HG02981 (cell line): ENCODE measurements at regions not wholly inside any gene's neighbourhood (a gene's known extent, or its start where the extent isn't known, plus 50 kb on each side); places are given as distances from the start of the nearest gene placed in this dataset.

Experiments
- ATAC-seq: cut with Tn5 transposase; IDR thresholded peaks from one replicate; pipeline ENCODE4 v1.9.1; 2021; ENCODE audit warnings: mild to moderate bottlenecking, moderate library complexity; ENCODE audit not compliant: unreplicated experiment

- no peak for ATAC-seq
These were observed 414.2 kb upstream of the C1orf87 start for GRCh38 chr1:60487565-60488345.

GRCh38 chr1:60483509-60483908 lies 409.9 kb upstream of the C1orf87 start:
- no peak for ATAC-seq

- no peak for ATAC-seq
These were observed 396.7 kb upstream of the C1orf87 start for GRCh38 chr1:60470246-60470645.

DNA sequence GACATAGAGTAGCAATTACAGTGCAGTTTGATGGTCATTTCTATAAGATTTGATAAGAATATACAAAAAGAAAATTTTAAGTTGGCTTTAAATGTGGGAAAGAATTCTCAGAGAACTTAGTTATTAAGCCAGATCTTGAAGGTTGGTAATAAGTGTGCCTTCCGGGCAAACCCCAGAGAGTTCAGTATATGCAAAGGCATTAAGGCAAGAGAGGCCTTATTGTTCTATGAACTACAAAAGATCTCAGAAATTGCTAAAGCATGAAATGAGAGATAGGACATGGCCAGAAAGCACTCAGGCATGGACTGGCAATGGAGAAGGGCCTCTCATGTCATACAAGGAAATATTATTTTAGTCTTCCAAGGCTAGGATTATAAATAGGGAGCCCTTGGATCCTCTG lies 390.2 kb upstream of the C1orf87 start:
- no peak for ATAC-seq

GRCh38 chr1:60463146-60463545 lies 389.6 kb upstream of the C1orf87 start:
- no peak for ATAC-seq

GRCh38 chr1:60461925-60462595 lies 388.5 kb upstream of the C1orf87 start:
- ATAC-seq: no peak

DNA sequence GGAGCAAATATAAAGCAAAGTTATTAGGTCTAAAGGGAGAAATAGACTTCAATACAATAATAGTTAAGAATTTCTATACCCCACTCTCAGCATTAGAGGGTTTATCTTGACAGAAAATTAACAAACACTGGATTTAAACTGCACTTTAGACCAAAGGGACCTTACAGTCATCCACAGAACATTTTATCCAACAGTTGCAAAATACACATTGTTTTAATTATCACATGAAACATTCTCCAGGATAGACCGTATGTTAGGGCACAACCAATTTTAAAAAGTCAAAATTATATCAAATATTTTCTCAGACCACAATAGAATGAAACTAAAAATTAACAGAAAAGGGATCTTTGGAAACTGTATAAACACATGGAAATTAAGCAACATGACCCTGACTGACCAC lies 384.5 kb upstream of the C1orf87 start:
- no peak for ATAC-seq

DNA sequence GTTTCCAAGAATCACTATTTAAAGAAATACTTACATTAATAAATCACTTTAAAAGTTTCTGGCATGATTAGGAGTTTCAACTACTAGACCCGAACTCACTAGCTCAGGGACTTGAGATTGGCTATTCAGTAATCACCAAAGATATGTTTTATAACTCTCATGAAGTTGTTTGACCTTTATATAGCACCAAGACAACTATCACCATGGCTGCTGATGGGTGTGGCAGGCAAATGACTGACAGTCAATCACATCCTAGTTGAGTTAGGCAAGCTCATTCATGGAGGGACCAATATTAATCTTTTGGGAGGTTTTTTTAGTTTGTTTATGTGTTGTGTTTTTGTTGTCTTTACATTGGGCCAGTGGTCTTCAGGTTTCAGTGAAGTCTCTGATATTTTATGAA lies 376.3 kb upstream of the C1orf87 start:
- no peak for ATAC-seq

DNA sequence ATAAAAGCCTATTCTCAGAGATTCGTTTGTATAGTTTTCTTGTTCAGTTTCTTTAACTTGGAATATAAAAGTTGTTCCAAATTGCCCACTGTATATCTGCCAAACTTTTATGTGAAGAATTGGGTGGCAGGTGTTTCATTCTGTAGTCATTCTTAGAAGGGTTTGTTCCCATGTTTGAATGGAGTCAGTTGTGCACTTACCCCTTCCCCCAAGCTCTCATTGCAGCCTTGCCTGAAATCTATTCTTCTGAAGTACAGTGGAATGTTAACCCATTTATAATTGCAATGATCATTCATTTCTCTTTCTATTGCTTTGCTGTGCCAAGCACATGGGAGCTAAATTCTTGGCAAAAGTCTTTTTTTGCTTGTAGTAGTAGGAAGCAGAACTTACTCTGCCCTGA lies 375.3 kb upstream of the C1orf87 start:
- no peak for ATAC-seq

DNA sequence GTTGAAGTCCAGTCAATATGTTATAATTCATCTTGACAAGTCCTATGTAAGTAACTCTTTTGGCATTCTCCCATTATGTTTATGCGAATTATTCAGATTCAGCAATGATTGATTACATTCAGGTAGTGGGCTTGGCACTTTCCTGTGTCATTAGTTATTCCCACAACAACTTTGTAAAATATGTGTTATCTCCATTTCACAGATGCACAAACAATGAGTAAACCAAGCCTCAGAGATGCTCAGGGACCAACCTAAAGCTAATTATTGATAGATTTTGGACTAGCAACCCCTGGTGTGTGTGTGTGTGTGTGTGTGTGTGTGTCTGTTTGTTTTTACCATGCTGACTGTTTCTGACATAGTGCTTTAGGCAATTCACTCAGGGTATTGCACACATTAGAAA lies 371.1 kb upstream of the C1orf87 start:
- no peak for ATAC-seq

DNA sequence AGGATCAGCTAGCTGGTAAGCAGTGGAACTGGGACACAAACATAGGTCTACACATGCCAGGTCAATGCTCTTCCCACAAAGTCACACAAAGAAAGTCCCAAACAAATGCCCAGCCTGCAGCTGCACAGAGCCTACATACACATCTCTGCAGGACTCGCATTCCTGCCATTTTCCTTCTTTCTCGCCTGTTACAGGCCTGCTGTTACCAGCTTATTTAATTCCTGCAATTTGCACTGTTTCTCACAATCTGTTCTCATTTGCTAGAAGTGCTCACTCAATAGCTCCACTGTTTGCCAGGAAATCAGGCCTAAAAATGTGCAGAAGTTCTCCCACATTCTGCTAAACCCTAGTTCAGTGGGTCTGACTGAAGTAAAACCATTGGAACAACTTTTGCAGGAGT lies 362.6 kb upstream of the C1orf87 start:
- no peak for ATAC-seq

- ATAC-seq: no peak
These were observed 358.0 kb upstream of the C1orf87 start for GRCh38 chr1:60431593-60431992.

- ATAC-seq: no peak
These were observed 356.8 kb upstream of the C1orf87 start for GRCh38 chr1:60430375-60430774.

DNA sequence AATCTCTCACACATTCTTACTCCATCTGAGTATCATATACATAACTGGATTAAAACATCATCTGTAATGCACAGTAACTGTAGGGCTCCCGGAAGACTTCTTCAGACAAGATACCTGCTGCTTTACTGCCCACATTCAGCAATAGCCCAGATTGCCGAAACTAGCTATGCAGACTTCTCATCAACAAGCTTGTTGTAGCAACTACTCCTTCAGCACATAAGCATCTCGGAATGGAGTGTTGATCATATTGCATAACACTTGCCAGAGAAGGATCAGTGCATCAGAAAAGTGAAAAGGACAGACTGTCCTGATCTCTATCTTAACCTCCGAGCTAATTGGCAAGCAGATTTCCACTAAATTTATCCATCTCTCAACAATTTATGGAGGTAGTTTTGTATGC lies 354.6 kb upstream of the C1orf87 start:
- no peak for ATAC-seq

DNA sequence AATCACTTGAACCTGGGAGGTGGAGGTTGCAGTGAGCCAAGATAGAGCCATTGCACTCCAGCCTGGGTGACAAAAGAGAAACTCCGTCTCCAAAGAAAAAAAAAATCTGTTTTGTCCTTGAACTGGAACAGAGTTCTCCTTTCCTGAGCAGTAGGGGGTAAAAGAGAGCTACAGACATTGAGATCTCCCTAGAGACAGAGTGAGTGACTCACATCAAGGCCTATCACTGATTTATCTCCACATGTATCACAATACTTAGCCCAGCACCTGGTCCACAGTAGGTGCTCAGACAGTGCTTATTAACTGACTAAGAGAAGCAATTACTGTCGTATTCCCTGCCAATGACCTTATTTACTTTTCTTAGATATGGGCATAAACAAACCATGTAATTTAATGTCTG lies 354.1 kb upstream of the C1orf87 start:
- ATAC-seq: no peak

DNA sequence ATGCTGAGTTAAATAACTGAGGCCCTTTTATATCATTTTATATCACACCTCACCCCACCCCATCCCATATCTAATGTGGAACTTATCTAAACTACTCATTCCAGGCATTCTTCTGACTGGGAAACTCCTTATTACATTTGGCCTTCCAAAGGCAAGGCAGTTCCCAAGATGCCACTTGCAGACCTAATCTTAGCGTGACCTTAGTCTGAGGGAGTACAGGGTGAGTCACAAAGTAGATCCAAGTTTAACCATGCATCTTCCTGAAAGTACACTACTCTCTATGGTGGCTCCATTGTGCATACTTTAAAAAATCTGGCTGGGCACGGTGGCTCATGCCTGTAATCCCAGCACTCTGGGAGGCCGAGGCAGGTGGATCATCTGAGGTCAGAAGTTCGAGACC lies 353.6 kb upstream of the C1orf87 start:
- ATAC-seq: no peak

- no peak for ATAC-seq
These were observed 352.0 kb upstream of the C1orf87 start for GRCh38 chr1:60425528-60425927.

DNA sequence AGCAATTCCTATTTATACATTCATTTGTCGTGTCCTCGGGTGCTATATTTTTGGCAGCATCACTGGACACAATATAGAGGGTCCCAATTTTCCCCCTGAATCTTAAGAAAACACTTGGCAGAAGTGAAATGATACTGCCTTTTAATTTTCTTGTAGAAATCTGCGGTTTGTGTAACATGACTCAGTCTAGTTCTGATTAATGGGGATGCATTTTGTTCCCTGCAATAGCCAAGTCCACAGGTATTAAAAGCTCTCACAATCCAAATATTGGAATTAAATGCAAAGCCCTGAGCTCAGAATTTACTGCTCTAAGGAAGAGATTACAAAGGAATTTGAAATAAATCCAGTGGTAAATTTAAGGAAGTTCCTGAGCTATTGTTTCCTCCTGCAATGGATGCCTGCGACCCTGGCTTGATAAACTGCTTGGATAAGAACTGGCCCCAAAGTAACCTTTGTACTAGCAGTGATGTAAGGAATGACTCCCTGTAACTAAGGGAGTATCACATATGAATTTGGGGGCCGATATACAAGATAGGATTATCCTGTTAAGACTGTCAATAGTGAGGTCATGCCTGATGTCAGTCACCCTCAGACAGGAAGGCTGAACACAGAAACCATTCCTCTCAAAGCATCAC lies 349.7 kb upstream of the C1orf87 start:
- ATAC-seq: no peak

DNA sequence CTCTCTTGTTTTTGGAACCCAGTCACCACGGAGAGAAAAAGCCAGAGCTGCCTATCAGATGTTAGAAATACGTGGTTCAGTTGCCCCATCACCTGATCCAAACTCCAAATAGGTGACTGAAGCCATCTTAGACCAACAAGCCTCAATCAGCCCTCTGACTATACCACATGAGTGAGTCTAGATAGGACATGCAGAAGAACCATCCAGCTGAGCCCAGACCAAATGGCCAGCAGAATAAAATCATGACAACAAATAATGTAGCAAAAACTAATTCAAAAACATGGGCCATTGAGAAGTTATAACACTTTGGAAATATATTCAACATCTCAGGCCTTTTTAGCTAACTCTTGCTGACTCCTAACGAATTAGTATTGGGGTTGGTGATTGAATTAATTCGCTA lies 348.4 kb upstream of the C1orf87 start:
- ATAC-seq: no peak

DNA sequence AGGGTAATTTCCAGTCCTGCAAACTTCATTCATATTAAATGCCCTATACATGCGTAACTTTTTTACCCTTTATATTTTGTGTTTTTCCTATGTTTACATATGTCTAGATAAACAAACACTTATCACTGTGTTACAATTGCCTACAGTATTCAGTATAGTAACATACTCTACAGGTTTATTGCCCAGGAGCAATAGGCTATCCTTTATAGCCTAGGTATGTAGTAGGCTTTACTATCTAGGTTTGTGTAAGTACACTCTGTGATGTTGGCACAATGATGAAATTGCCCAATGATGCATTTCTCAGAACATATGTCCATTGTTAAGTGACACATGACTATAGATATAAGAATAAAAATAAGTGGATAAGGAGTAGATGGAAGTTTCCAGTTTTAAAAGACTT lies 345.5 kb upstream of the C1orf87 start:
- ATAC-seq: no peak

DNA sequence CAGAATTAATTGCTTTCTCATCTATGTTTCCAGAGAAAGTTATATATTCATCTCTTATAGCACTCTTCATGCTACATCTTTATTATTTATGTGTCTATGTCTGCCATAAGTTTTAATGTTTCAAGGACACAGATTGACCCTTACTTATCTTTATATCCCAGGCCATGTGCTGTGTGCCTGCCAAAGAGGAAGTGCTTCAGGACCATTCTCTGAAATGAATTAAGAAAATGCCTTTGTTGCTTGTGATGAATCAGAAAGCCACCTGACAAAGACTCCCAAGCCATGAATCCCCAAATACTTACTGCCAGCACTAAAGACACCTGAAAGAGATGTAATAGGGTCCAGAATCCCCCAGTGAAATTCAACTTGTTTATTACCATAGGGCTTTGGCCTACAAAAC lies 342.1 kb upstream of the C1orf87 start:
- ATAC-seq: no peak

DNA sequence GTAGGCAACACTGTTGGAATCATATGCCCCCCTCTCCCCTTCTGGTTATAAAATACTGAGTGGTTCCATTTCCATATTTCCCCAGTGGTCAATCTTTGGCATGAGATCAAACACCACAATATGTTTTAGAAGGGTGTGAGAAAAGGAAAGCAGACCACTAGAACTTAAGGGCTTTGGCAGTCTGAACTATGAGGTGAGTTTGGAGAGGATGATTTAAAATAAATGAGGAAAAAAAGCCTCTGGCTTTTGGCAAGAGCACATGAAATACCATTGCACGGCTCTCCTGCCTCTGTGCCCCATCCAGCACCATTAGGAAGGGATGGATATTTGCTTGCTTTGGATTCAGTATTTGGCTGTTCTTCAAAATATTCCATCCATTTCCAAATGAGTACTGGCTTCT lies 339.5 kb upstream of the C1orf87 start:
- no peak for ATAC-seq
